ENCODE measurements at regions not wholly inside any gene's neighbourhood (a gene's known extent, or its start where the extent isn't known, plus 50 kb on each side); places are given as distances from the start of the nearest gene placed in this dataset.
"Not testable (repeated sequence)": the region's sequence is repeated elsewhere in the genome, so short reads cannot be mapped to it uniquely, and the experiment has no call there.

GRCh38 chrY:7877458-7877857 is 965.9 kb upstream of the AMELY start:
- no peak for DNase-seq (ENCODE audit: low spot score)

- no peak for DNase-seq (ENCODE audit: low spot score)
These were observed 962.5 kb upstream of the AMELY start for GRCh38 chrY:7874080-7874479.

- DNase-seq (ENCODE audit: low spot score), result no peak
These were observed 959.9 kb upstream of the AMELY start for GRCh38 chrY:7871304-7871932.

GRCh38 chrY:7866976-7867375 is 955.4 kb upstream of the AMELY start:
- no peak for DNase-seq (ENCODE audit: low spot score)

GRCh38 chrY:7860781-7861614 is 949.4 kb upstream of the AMELY start:
- no peak for DNase-seq (ENCODE audit: low spot score)

GRCh38 chrY:7850191-7850590 is 938.6 kb upstream of the AMELY start:
- no peak for DNase-seq (ENCODE audit: low spot score)

- no peak for DNase-seq (ENCODE audit: low spot score)
These were observed 934.2 kb upstream of the AMELY start for GRCh38 chrY:7845776-7846175.

- DNase-seq (ENCODE audit: low spot score), result no peak
These were observed 925.5 kb upstream of the AMELY start for GRCh38 chrY:7837046-7837445.

- DNase-seq (ENCODE audit: low spot score), result no peak
These were observed 924.8 kb upstream of the AMELY start for GRCh38 chrY:7836366-7836765.

GRCh38 chrY:7835416-7835815 is 923.9 kb upstream of the AMELY start:
- DNase-seq (ENCODE audit: low spot score), result no peak

- no peak for DNase-seq (ENCODE audit: low spot score)
These were observed 922.7 kb upstream of the AMELY start for GRCh38 chrY:7834284-7834683.

GRCh38 chrY:7830881-7831280 is 919.3 kb upstream of the AMELY start:
- DNase-seq (ENCODE audit: low spot score), result not testable (repeated sequence)

- DNase-seq (ENCODE audit: low spot score), result no peak
These were observed 915.0 kb upstream of the AMELY start for GRCh38 chrY:7826533-7826932.

GRCh38 chrY:7825874-7826273 is 914.3 kb upstream of the AMELY start:
- DNase-seq (ENCODE audit: low spot score), result no peak

- no peak for DNase-seq (ENCODE audit: low spot score)
These were observed 909.9 kb upstream of the AMELY start for GRCh38 chrY:7821295-7822035.

GRCh38 chrY:7818924-7819323 is 907.4 kb upstream of the AMELY start:
- no peak for DNase-seq (ENCODE audit: low spot score)

- DNase-seq (ENCODE audit: low spot score), result no peak
These were observed 905.0 kb upstream of the AMELY start for GRCh38 chrY:7816567-7816966.

GRCh38 chrY:7815921-7816320 is 904.4 kb upstream of the AMELY start:
- no peak for DNase-seq (ENCODE audit: low spot score)

- DNase-seq (ENCODE audit: low spot score), result no peak
These were observed 903.7 kb upstream of the AMELY start for GRCh38 chrY:7815285-7815684.

GRCh38 chrY:7814361-7814760 is 902.8 kb upstream of the AMELY start:
- no peak for DNase-seq (ENCODE audit: low spot score)

- DNase-seq (ENCODE audit: low spot score), result no peak
These were observed 898.8 kb upstream of the AMELY start for GRCh38 chrY:7810359-7810758.

- DNase-seq (ENCODE audit: low spot score), result no peak
These were observed 895.9 kb upstream of the AMELY start for GRCh38 chrY:7807516-7807870.
